ENCODE measurements at regions not wholly inside any gene's neighbourhood (a gene's known extent, or its start where the extent isn't known, plus 50 kb on each side); places are given as distances from the start of the nearest gene placed in this dataset.

GRCh38 chr13:90188351-90188636 is 1159.2 kb upstream of the MIR17HG start:
- TF ChIP-seq CTCF (IDR thresholded peaks at IDR 0.05; ENCODE audit: insufficient read depth, low read length, poor library complexity, severe bottlenecking) (no peak), EZH2phosphoT487 (conservative IDR thresholded peaks at IDR 0.05; ENCODE audit: low read length) (no peak)
